ENCODE measurements at regions not wholly inside any gene's neighbourhood (a gene's known extent, or its start where the extent isn't known, plus 50 kb on each side); places are given as distances from the start of the nearest gene placed in this dataset.

DNA sequence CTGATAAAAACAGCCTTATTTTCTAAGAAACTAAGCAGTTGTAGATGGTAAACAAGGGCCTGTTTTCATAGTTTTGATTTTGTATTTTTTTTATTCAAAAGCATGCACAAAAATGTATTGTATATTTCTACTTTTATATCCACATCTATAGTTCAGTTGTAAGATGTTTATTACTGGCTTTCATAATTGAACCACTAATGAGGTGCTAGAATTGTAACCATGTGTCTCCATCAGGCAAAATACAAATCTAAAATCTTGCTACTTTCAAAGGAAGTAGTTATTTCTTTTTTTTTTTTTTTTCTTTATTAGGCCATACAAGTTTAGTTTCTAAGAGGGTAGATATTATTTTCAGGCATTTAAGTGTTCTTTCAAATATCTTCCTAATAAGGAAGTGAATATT is 1755.0 kb downstream of the MAT2B start:
- TF ChIP-seq, protein P1, sequence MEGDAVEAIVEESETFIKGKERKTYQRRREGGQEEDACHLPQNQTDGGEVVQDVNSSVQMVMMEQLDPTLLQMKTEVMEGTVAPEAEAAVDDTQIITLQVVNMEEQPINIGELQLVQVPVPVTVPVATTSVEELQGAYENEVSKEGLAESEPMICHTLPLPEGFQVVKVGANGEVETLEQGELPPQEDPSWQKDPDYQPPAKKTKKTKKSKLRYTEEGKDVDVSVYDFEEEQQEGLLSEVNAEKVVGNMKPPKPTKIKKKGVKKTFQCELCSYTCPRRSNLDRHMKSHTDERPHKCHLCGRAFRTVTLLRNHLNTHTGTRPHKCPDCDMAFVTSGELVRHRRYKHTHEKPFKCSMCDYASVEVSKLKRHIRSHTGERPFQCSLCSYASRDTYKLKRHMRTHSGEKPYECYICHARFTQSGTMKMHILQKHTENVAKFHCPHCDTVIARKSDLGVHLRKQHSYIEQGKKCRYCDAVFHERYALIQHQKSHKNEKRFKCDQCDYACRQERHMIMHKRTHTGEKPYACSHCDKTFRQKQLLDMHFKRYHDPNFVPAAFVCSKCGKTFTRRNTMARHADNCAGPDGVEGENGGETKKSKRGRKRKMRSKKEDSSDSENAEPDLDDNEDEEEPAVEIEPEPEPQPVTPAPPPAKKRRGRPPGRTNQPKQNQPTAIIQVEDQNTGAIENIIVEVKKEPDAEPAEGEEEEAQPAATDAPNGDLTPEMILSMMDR (IDR thresholded peaks at IDR 0.05): no peak
- no peak for TF ChIP-seq EZH2 (IDR thresholded peaks at IDR 0.05; ENCODE audit: borderline replicate concordance, insufficient read depth, low read depth, low read length, poor library complexity, severe bottlenecking)
